MV-4-11 (cell line): ENCODE measurements at regions not wholly inside any gene's neighbourhood (a gene's known extent, or its start where the extent isn't known, plus 50 kb on each side); places are given as distances from the start of the nearest gene placed in this dataset.

Experiments used
- DNase-seq: peaks from one replicate; lab custom pipeline; 2025; lab: John Stamatoyannopoulos, UW

GRCh38 chr3:99114565-99115291 lies 213.2 kb upstream of the DCBLD2 start:
- no peak for DNase-seq

- DNase-seq: no peak
These were observed 209.7 kb upstream of the DCBLD2 start for GRCh38 chr3:99111235-99111634.

- DNase-seq: no peak
These were observed 208.9 kb upstream of the DCBLD2 start for GRCh38 chr3:99110401-99110800.

GRCh38 chr3:99108508-99108907 lies 207.0 kb upstream of the DCBLD2 start:
- no peak for DNase-seq

GRCh38 chr3:99094606-99095005 lies 193.1 kb upstream of the DCBLD2 start:
- DNase-seq: no peak

GRCh38 chr3:99087277-99087676 lies 185.8 kb upstream of the DCBLD2 start:
- no peak for DNase-seq

GRCh38 chr3:99084826-99085225 lies 183.3 kb upstream of the DCBLD2 start:
- no peak for DNase-seq

- no peak for DNase-seq
These were observed 182.7 kb upstream of the DCBLD2 start for GRCh38 chr3:99084156-99084555.

GRCh38 chr3:99071096-99071495 lies 169.6 kb upstream of the DCBLD2 start:
- DNase-seq: no peak

GRCh38 chr3:99069973-99070372 lies 168.5 kb upstream of the DCBLD2 start:
- no peak for DNase-seq

GRCh38 chr3:99066863-99067262 lies 165.4 kb upstream of the DCBLD2 start:
- DNase-seq: no peak

- no peak for DNase-seq
These were observed 147.7 kb upstream of the DCBLD2 start for GRCh38 chr3:99049164-99049563.

- DNase-seq: no peak
These were observed 140.3 kb upstream of the DCBLD2 start for GRCh38 chr3:99041747-99042146.

- no peak for DNase-seq
These were observed 130.3 kb upstream of the DCBLD2 start for GRCh38 chr3:99031778-99032177.

- no peak for DNase-seq
These were observed 122.2 kb upstream of the DCBLD2 start for GRCh38 chr3:99023590-99024192.

GRCh38 chr3:99021466-99021865 lies 120.0 kb upstream of the DCBLD2 start:
- no peak for DNase-seq

GRCh38 chr3:99016452-99016851 lies 115.0 kb upstream of the DCBLD2 start:
- DNase-seq: no peak

- no peak for DNase-seq
These were observed 112.4 kb upstream of the DCBLD2 start for GRCh38 chr3:99013777-99014315.

- no peak for DNase-seq
These were observed 111.6 kb upstream of the DCBLD2 start for GRCh38 chr3:99013077-99013476.

- no peak for DNase-seq
These were observed 110.6 kb upstream of the DCBLD2 start for GRCh38 chr3:99012051-99012450.

GRCh38 chr3:99009851-99010250 lies 108.4 kb upstream of the DCBLD2 start:
- DNase-seq: no peak

- DNase-seq: no peak
These were observed 105.2 kb upstream of the DCBLD2 start for GRCh38 chr3:99006686-99007085.

- DNase-seq: no peak
These were observed 98.2 kb upstream of the DCBLD2 start for GRCh38 chr3:98999675-99000074.
